ENCODE measurements at regions not wholly inside any gene's neighbourhood (a gene's known extent, or its start where the extent isn't known, plus 50 kb on each side); places are given as distances from the start of the nearest gene placed in this dataset.
"Not testable (repeated sequence)": the region's sequence is repeated elsewhere in the genome, so short reads cannot be mapped to it uniquely, and the experiment has no call there.

DNA sequence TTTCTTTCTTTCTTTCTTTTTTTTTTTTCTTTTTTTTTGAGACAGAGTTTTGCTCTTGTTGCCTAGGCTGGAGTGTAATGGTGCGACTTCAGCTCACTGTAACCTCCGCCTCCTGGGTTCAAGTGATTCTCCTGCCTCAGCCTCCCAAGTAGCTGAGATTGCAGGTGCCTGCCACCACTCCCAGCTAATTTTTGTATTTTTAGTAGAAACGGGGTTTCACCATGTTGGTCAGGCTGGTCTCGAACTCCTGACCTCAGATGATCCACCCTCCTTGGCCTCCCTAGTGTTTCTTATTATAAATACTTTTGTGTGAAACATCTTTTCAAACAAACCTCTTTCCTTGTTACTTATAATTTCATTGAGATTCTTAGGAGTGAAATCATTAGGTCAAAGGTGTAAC lies 202.8 kb downstream of the EDN1 start:
- TF ChIP-seq, protein P1, sequence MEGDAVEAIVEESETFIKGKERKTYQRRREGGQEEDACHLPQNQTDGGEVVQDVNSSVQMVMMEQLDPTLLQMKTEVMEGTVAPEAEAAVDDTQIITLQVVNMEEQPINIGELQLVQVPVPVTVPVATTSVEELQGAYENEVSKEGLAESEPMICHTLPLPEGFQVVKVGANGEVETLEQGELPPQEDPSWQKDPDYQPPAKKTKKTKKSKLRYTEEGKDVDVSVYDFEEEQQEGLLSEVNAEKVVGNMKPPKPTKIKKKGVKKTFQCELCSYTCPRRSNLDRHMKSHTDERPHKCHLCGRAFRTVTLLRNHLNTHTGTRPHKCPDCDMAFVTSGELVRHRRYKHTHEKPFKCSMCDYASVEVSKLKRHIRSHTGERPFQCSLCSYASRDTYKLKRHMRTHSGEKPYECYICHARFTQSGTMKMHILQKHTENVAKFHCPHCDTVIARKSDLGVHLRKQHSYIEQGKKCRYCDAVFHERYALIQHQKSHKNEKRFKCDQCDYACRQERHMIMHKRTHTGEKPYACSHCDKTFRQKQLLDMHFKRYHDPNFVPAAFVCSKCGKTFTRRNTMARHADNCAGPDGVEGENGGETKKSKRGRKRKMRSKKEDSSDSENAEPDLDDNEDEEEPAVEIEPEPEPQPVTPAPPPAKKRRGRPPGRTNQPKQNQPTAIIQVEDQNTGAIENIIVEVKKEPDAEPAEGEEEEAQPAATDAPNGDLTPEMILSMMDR (conservative IDR thresholded peaks at IDR 0.05; ENCODE audit: low read depth, low read length) = not testable (repeated sequence)
- TF ChIP-seq EZH2 (IDR thresholded peaks at IDR 0.05; ENCODE audit: borderline replicate concordance, low read depth, low read length, poor library complexity, severe bottlenecking) = not testable (repeated sequence)
